Lung (tissue), 11 donors: ENCODE measurements at regions not wholly inside any gene's neighbourhood (a gene's known extent, or its start where the extent isn't known, plus 50 kb on each side); places are given as distances from the start of the nearest gene placed in this dataset.

ENCODE experiments used
- ATAC-seq: fragments of 200-7000 bp; cut with Tn5 transposase; one replicate; pipeline ENCODE4 v1.9.1; 2020; ENCODE audit warnings: moderate number of reproducible peaks; ENCODE audit not compliant: insufficient read depth, low FRiP score
- DNase-seq, 3 donors: peaks; one replicate each; pipeline ENCODE4 v3.0.0-alpha.2; 2013 to 2017
- H3K27ac ChIP-seq, 2 donors: one replicate each; pipeline ENCODE4 v1.5.1; 2013; ENCODE audit warnings: mild to moderate bottlenecking in 2 of 2, moderate library complexity in 2 of 2, control low read depth in 1 of 2, inconsistent platforms in 1 of 2, low read depth in 1 of 2, low read length in 1 of 2
- H3K27me3 ChIP-seq, 3 donors: one replicate each; pipeline ENCODE4 v1.5.1; 2013; ENCODE audit warnings: low read length in 2 of 3; ENCODE audit not compliant: control insufficient read depth in 3 of 3, insufficient read depth in 3 of 3
- H3K36me3 ChIP-seq, 4 donors: one replicate each; pipeline ENCODE4 v1.5.1; 2013; ENCODE audit warnings: low read length in 4 of 4, mild to moderate bottlenecking in 1 of 4, moderate library complexity in 1 of 4; ENCODE audit not compliant: control insufficient read depth in 4 of 4, insufficient read depth in 4 of 4
- H3K4me1 ChIP-seq, 5 donors: one replicate each; pipeline ENCODE4 v1.5.1; 2013; ENCODE audit warnings: low read length in 5 of 5, mild to moderate bottlenecking in 2 of 5, moderate library complexity in 1 of 5; ENCODE audit not compliant: control insufficient read depth in 5 of 5, insufficient read depth in 5 of 5
- H3K4me3 ChIP-seq: one replicate; pipeline ENCODE4 v1.5.1; 2013; ENCODE audit warnings: mild to moderate bottlenecking, control low read depth, moderate library complexity
- H3K9ac ChIP-seq, 2 donors: one replicate each; pipeline ENCODE4 v1.5.1; 2013; ENCODE audit warnings: low read length in 2 of 2, control low read depth in 1 of 2; ENCODE audit not compliant: insufficient read depth in 1 of 2
- H3K9me3 ChIP-seq, 4 donors: one replicate each; pipeline ENCODE4 v1.5.1; 2013; ENCODE audit warnings: low read length in 3 of 4, mild to moderate bottlenecking in 1 of 4, moderate library complexity in 1 of 4; ENCODE audit not compliant: control insufficient read depth in 4 of 4, insufficient read depth in 3 of 4
- WGBS, 2 donors: extraction: QIAGEN DNeasy Blood & Tissue Kit; methylation state at CpG; one replicate each; pipeline ENCODE4 v1.1.7; 2013; 5-methylcytosine and 5-hydroxymethylcytosine counted together
- TF ChIP-seq, protein P1 (sequence below): IDR thresholded peaks from 2 replicates; pipeline ENCODE4 v1.5.1; 2012; ENCODE audit warnings: mild to moderate bottlenecking; ENCODE audit errors: control extremely low read depth, extremely low read depth
- donor health status: control.
- donor health status: control.
- donor health status: Bipolar disorder and iron deficiency.
- donor health status: healthy.
- donor health status: DM: yes; HTN: yes; CAD: no.

DNA sequence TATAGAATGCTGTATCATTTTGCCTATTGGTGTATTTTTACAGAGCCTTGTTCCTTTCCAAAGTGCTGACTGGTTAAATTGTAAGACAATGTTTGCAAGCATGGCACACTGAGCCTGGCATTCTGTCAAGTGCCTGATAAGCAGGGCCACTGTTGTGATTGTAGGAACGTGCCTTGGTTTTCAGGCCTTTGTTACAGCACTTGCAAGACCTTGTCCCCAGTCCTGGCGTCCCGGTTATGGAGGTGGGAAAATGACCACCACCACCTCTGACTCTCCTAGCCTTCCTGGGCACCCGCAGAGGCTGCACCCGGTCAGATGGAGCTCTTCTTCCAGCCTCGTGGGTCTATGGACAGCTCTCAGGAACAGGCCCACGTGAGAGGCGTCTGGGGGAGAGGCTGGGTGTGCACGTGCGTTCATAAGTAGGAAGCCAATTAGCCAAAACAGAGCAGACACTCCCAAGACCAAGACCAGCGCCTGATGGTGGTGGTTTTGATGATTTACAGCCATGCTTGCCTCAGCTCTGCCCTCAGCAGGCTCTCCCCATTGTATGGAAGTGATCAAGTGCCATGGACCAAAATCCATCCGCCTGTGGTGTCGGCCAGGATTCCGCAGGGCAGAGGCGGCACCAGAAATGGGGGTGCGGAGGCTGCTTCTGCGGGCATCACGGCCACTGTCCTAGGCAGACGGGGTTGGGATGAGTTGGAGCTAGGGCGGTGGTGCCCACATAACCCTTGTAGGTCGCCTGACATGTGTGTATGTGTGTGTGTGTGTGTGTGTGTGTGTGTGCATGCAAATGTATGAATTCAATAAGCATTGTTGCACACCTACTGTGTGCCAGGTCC lies 89.8 kb downstream of the RTL6 start:
- DNase-seq: no peak
- WGBS, 2 donors: 81 to 85% methylated on average over 21 of the region's 21 CpGs
- H3K4me3 ChIP-seq: no peak overlapping the region
- H3K4me1 ChIP-seq: peaks cover 0 to 24% (median 0%) of the 10 kb centered on the region in 5 donors
- no peak overlapping the region for H3K9ac ChIP-seq
- peaks cover 0 to 3% (median 0%) of the 10 kb centered on the region in 4 donors for H3K9me3 ChIP-seq
- H3K36me3 ChIP-seq: no peaks in the 10 kb centered on the region
- no peak overlapping the region for H3K27ac ChIP-seq
- TF ChIP-seq, protein P1, sequence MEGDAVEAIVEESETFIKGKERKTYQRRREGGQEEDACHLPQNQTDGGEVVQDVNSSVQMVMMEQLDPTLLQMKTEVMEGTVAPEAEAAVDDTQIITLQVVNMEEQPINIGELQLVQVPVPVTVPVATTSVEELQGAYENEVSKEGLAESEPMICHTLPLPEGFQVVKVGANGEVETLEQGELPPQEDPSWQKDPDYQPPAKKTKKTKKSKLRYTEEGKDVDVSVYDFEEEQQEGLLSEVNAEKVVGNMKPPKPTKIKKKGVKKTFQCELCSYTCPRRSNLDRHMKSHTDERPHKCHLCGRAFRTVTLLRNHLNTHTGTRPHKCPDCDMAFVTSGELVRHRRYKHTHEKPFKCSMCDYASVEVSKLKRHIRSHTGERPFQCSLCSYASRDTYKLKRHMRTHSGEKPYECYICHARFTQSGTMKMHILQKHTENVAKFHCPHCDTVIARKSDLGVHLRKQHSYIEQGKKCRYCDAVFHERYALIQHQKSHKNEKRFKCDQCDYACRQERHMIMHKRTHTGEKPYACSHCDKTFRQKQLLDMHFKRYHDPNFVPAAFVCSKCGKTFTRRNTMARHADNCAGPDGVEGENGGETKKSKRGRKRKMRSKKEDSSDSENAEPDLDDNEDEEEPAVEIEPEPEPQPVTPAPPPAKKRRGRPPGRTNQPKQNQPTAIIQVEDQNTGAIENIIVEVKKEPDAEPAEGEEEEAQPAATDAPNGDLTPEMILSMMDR: no peak
- ATAC-seq: no peak
- H3K27me3 ChIP-seq: peaks cover 0 to 4% (median 0%) of the 10 kb centered on the region in 3 donors

DNA sequence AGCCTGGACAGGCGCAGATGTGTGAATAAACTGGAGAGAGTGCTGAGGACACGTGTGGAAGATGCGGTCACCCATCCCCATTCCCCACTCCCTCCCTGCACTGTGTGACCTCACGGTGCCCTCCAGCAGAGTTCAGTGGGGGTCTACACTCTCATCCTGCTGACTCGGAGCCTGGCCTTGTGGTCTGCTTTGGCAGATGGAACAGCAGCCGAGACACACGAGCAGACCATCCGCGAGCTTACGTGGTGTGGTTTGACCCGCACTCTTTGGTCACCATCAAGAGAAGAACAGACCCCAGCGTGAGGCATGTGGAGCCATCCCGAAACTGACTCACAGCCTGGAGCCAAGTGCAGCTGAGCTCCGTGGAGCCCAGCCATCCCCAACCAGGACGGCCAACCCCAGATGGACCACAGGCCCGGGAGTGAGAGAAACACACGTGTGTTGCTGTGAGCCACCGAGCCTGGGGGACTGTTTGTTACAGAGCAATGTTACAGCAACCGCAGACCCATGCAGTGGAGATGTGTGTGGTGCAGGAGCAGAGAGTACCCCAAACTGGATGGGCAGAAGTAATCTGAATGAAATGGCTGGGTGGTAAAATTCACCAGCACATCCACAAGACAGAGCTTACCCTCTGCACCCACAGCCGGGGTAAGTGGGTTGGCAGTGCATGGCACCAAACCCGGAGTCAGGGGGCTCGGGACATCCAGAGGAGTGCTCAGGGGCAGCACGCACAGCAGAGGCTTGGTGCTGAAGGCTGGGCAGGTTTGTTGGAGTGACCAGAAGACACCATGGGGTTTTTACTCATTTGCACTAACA lies 90.7 kb downstream of the RTL6 start:
- 87 to 88% methylated on average over 23 of the region's 23 CpGs for WGBS, 2 donors
- TF ChIP-seq, protein P1: no peak
- Histone ChIP-seq H3K27ac (no peak overlapping the region), H3K27me3 (peaks cover 0 to 4% (median 0%) of the 10 kb centered on the region in 3 donors), H3K4me1 (peaks cover 0 to 23% (median 0%) of the 10 kb centered on the region in 5 donors), H3K9ac (no peak overlapping the region), H3K4me3 (no peak overlapping the region), H3K36me3 (no peaks in the 10 kb centered on the region), H3K9me3 (peaks cover 0 to 3% (median 0%) of the 10 kb centered on the region in 4 donors)
- ATAC-seq (no peak), DNase-seq (no peak)

DNA sequence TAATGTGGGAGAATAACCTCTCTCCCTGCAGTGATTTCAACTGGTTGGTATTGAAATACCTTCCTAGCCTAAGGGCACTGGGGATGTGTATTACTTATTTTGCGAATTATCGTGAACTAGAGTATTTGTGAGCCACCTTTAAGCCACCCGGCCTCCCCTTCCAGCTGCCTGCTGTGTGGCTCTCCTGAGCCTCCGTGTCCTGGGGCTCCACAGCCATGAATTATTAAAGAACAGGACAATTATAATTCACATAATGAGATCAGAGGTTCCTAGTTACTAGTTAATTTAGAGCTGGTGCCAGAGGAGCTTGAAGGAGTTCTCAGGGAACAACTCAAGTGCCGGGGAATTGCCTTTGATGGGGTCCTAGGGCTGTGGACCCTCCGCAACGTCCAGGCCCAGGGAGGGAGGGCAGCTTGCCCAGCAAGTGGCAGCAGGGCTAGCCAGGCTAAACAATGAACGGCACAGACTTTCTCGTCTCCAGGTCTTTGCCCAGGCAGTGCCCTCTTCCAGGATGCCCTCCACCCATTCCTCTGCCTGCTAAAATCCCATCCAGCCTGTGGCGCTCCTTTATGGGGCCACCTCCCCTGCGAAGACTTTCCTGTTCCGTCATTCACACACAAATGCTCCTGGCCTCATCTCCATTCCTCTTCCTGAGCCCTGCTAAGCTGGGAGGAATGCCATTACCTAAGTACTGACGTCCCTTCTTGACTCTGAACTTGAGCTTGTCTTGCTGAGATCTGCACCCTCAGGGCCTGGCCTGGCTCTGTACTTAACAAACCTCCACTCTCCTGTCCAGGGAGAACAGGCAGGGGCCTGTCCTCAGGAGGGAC lies 91.5 kb downstream of the RTL6 start:
- TF ChIP-seq, protein P1: no peak
- no peak overlapping the region for H3K27ac ChIP-seq
- 65 to 76% methylated on average over 13 of the region's 13 CpGs for WGBS, 2 donors
- peak in 1 of 3 donors; percentile 47 for DNase-seq
- H3K4me1 ChIP-seq: peaks cover 0 to 15% (median 0%) of the 10 kb centered on the region in 5 donors
- no peak overlapping the region for H3K4me3 ChIP-seq
- ATAC-seq: no peak
- peaks cover 0 to 4% (median 0%) of the 10 kb centered on the region in 3 donors for H3K27me3 ChIP-seq
- no peaks in the 10 kb centered on the region for H3K36me3 ChIP-seq
- peaks cover 0 to 6% (median 0%) of the 10 kb centered on the region in 4 donors for H3K9me3 ChIP-seq
- H3K9ac ChIP-seq: no peak overlapping the region
